Liver (tissue), 8 donors: ENCODE measurements at regions not wholly inside any gene's neighbourhood (a gene's known extent, or its start where the extent isn't known, plus 50 kb on each side); places are given as distances from the start of the nearest gene placed in this dataset.

ENCODE experiments used
- DNase-seq: peaks from one replicate; pipeline ENCODE4 v3.0.0-alpha.2; 2017; ENCODE audit warnings: low spot score
- H3K27ac ChIP-seq, 2 donors: one replicate each; pipeline ENCODE4 v1.7.0; 2013; ENCODE audit warnings: inconsistent platforms in 2 of 2, low read length in 2 of 2, control low read depth in 1 of 2, low read depth in 1 of 2, mild to moderate bottlenecking in 1 of 2
- H3K27me3 ChIP-seq, 4 donors: one replicate each; pipeline versions ENCODE4 v1.6.1 to v1.7.0; 2013; ENCODE audit warnings: low read length in 3 of 4, inconsistent platforms in 1 of 4, mild to moderate bottlenecking in 1 of 4, moderate library complexity in 1 of 4; ENCODE audit not compliant: control insufficient read depth in 4 of 4, insufficient read depth in 4 of 4
- H3K36me3 ChIP-seq, 4 donors: one replicate each; pipeline versions ENCODE4 v1.6.1 to v1.7.0; 2013; ENCODE audit warnings: low read length in 3 of 4, mild to moderate bottlenecking in 3 of 4, low read depth in 1 of 4, moderate library complexity in 1 of 4; ENCODE audit not compliant: control insufficient read depth in 4 of 4, insufficient read depth in 3 of 4
- H3K4me1 ChIP-seq, 4 donors: one replicate each; pipeline versions ENCODE4 v1.6.1 to v1.7.0; 2013; ENCODE audit warnings: low read length in 3 of 4, mild to moderate bottlenecking in 3 of 4, moderate library complexity in 1 of 4; ENCODE audit not compliant: control insufficient read depth in 4 of 4, insufficient read depth in 4 of 4
- H3K4me3 ChIP-seq, 3 donors: one replicate each; pipeline versions ENCODE4 v1.6.1 to v1.7.0; 2013; ENCODE audit warnings: low read length in 3 of 3, control low read depth in 1 of 3, low read depth in 1 of 3, mild to moderate bottlenecking in 1 of 3
- H3K9ac ChIP-seq, 2 donors: one replicate each; pipeline ENCODE4 v1.7.0; 2013; ENCODE audit warnings: low read length in 2 of 2, mild to moderate bottlenecking in 2 of 2, moderate library complexity in 2 of 2, control low read depth in 1 of 2, low read depth in 1 of 2
- H3K9me3 ChIP-seq, 4 donors: one replicate each; pipeline versions ENCODE4 v1.6.1 to v1.7.0; 2013; ENCODE audit warnings: low read length in 3 of 4; ENCODE audit not compliant: control insufficient read depth in 4 of 4
- ATF3 ChIP-seq: IDR thresholded peaks from 2 replicates; pipeline ENCODE4 v1.6.1; 2016; ENCODE audit warnings: antibody characterized with exemption
- CTCF ChIP-seq: fragments of 150-350 bp; IDR thresholded peaks from 2 replicates; pipeline ENCODE4 v1.5.1; 2017; ENCODE audit warnings: improper control_type of control experiment, low read depth, low read length; ENCODE audit not compliant: missing input control
- EGR1 ChIP-seq, 2 donors: IDR thresholded peaks; 2 replicates each; pipeline ENCODE4 v1.6.1; 2016 to 2018; ENCODE audit warnings: antibody characterized with exemption in 2 of 2, low read depth in 2 of 2
- FOXA2 ChIP-seq: IDR thresholded peaks from 2 replicates; pipeline ENCODE4 v1.6.1; 2016; ENCODE audit warnings: antibody characterized with exemption
- GABPA ChIP-seq, 2 donors: IDR thresholded peaks in 1 of 2; conservative IDR thresholded peaks in 1 of 2; 2 replicates each; pipeline ENCODE4 v1.6.1; 2016; ENCODE audit warnings: antibody characterized with exemption in 2 of 2, mild to moderate bottlenecking in 1 of 2, moderate library complexity in 1 of 2
- HNF4A ChIP-seq, 2 donors: conservative IDR thresholded peaks; 2 replicates each; pipeline ENCODE4 v1.6.1; 2016; ENCODE audit warnings: antibody characterized with exemption in 2 of 2, mild to moderate bottlenecking in 2 of 2
- HNF4G ChIP-seq: IDR thresholded peaks from 2 replicates; pipeline ENCODE4 v1.6.1; 2016; ENCODE audit warnings: antibody characterized with exemption
- JUND ChIP-seq, 2 donors: IDR thresholded peaks; 2 replicates each; pipeline ENCODE4 v1.6.1; 2016; ENCODE audit warnings: antibody characterized with exemption in 2 of 2
- NR2F2 ChIP-seq: IDR thresholded peaks from 2 replicates; pipeline ENCODE4 v1.6.1; 2016; ENCODE audit warnings: antibody characterized with exemption
- RAD21 ChIP-seq, 2 donors: IDR thresholded peaks; 2 replicates each; pipeline ENCODE4 v1.6.1; 2016; ENCODE audit warnings: antibody characterized with exemption in 2 of 2, mild to moderate bottlenecking in 2 of 2
- RXRA ChIP-seq, 2 donors: IDR thresholded peaks; 2 replicates each; pipeline ENCODE4 v1.6.1; 2017 to 2018; ENCODE audit warnings: antibody characterized with exemption in 2 of 2, mild to moderate bottlenecking in 1 of 2
- TAF1 ChIP-seq: conservative IDR thresholded peaks from 2 replicates; pipeline ENCODE4 v1.6.1; 2016; ENCODE audit warnings: antibody characterized with exemption, mild to moderate bottlenecking
- ZBTB33 ChIP-seq: IDR thresholded peaks from 2 replicates; pipeline ENCODE4 v1.6.1; 2016; ENCODE audit warnings: antibody characterized with exemption
- WGBS: extraction: QIAGEN DNeasy Blood & Tissue Kit; methylation state at CpG from one replicate; pipeline ENCODE4 v1.1.7; 2013; 5-methylcytosine and 5-hydroxymethylcytosine counted together
- TF ChIP-seq, protein P1 (sequence below): IDR thresholded peaks from 2 replicates; pipeline ENCODE4 v1.6.1; 2016; ENCODE audit warnings: antibody characterized with exemption
- donor health status: healthy.
- donor health status: healthy.
- donor health status: healthy.
- donor health status: healthy.
- donor health status: healthy.

- Histone ChIP-seq H3K27ac (no peak overlapping the region), H3K4me3 (no peak overlapping the region), H3K36me3 (no peaks in the 10 kb centered on the region), H3K9ac (no peak overlapping the region), H3K27me3 (no peaks in the 10 kb centered on the region), H3K9me3 (peaks cover 0 to 5% (median 2%) of the 10 kb centered on the region in 4 donors), H3K4me1 (no peaks in the 10 kb centered on the region)
- DNase-seq = no peak
- TF ChIP-seq HNF4G = no peak
- TF ChIP-seq RAD21 (IDR thresholded peaks at IDR 0.05) = no peak
- TF ChIP-seq HNF4A (conservative IDR thresholded peaks at IDR 0.05) = no peak
- no peak for TF ChIP-seq GABPA (IDR thresholded peaks at IDR 0.05 in 1 of 2, conservative IDR thresholded peaks at IDR 0.05 in 1 of 2)
- no peak for TF ChIP-seq ZBTB33
- no peak for TF ChIP-seq ATF3
- no peak for TF ChIP-seq JUND (IDR thresholded peaks at IDR 0.05)
- no peak for TF ChIP-seq NR2F2
- 58% methylated on average over 1 of the region's 1 CpG for WGBS
Observed at GRCh38 chr3:28768439-28768838, 419.8 kb upstream of the AZI2 start.

GRCh38 chr3:28777806-28778475 lies 429.3 kb upstream of the AZI2 start:
- Histone ChIP-seq H3K9me3 (no peaks in the 10 kb centered on the region), H3K27me3 (no peaks in the 10 kb centered on the region), H3K4me1 (no peaks in the 10 kb centered on the region), H3K36me3 (no peaks in the 10 kb centered on the region), H3K4me3 (no peak overlapping the region), H3K27ac (no peak overlapping the region), H3K9ac (no peak overlapping the region)
- no peak for DNase-seq
- WGBS = 68% methylated on average over 6 of the region's 6 CpGs
- TF ChIP-seq ZBTB33 (no peak), EGR1 (IDR thresholded peaks at IDR 0.05; ENCODE audit: low read depth in 2 of 2) (no peak), NR2F2 (no peak), RXRA (IDR thresholded peaks at IDR 0.05) (no peak)
- TF ChIP-seq, protein P1, sequence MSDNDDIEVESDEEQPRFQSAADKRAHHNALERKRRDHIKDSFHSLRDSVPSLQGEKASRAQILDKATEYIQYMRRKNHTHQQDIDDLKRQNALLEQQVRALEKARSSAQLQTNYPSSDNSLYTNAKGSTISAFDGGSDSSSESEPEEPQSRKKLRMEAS = no peak

GRCh38 chr3:28780480-28780879 lies 431.9 kb upstream of the AZI2 start:
- Histone ChIP-seq H3K4me1 (no peaks in the 10 kb centered on the region), H3K4me3 (no peak overlapping the region), H3K36me3 (no peaks in the 10 kb centered on the region), H3K27me3 (no peaks in the 10 kb centered on the region), H3K9me3 (no peaks in the 10 kb centered on the region), H3K9ac (no peak overlapping the region), H3K27ac (no peak overlapping the region)
- 42% methylated on average over 3 of the region's 3 CpGs for WGBS
- DNase-seq = no peak
- TF ChIP-seq ZBTB33 = no peak
- no peak for TF ChIP-seq CTCF
- no peak for TF ChIP-seq FOXA2
- TF ChIP-seq HNF4G = no peak
- TF ChIP-seq JUND (IDR thresholded peaks at IDR 0.05) = no peak
- TF ChIP-seq, protein P1 = no peak
- no peak for TF ChIP-seq TAF1
- no peak for TF ChIP-seq ATF3
- no peak for TF ChIP-seq RAD21 (IDR thresholded peaks at IDR 0.05)
